GM11168 (cell line): ENCODE measurements at regions not wholly inside any gene's neighbourhood (a gene's known extent, or its start where the extent isn't known, plus 50 kb on each side); places are given as distances from the start of the nearest gene placed in this dataset.

ENCODE experiments used
- in situ Hi-C: fragments of 300-500 bp; cut with MboI; formaldehyde crosslinking; loops from one replicate; pipeline ENCODE4 v1.12.0; 2022; ENCODE audit warnings: low sequenced_read_pairs; ENCODE audit not compliant: unreplicated experiment

DNA sequence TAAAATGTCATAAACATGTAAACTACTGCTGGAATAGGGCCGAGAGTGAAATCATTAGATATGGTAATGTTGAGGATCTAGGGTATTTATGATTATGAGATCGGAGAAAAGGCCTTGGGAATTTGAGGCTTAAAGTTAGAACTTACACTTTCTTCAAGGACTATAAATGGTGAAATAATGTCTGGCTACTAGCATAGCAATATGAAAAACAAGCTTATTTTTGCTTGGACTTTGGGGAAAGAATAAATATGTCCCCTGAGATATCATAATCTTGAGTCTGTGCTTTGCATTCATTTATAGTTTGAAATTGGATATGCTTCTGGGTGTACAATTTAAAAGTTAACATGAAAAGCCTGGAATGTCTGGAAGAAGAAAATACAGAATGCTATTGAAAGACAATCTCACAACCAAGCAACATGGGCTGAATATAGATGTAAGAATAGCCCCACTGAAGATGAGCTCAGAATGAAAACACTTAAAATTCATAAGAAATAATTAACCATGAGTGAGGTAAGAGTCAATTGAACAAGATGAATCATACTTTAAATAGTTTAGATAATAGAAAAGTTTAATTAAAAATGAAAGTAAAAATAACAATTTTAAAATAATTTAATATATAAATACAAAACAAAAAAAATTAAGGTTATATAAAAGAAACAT is 1555.4 kb upstream of the MIR17HG start:
- in situ Hi-C loops = no loop called here

DNA sequence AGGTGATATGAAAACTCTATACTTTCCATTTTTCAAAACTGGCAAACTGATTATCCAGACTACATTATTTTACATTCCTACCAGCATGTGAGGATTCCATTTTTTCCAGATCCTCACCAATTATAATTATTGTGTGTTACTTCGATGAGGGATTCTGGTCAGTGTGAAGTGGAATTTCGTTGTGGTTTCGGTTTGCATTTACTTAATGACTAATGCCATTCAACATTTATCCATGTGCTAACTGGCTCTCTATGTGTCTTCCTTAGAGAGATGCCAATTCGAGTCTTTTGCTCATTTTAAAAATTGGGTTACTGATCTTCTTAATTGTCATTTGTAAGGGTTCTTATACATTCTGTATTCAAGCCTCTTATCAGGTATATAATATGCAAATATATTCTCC is 1551.3 kb upstream of the MIR17HG start:
- in situ Hi-C loops = no loop called here

DNA sequence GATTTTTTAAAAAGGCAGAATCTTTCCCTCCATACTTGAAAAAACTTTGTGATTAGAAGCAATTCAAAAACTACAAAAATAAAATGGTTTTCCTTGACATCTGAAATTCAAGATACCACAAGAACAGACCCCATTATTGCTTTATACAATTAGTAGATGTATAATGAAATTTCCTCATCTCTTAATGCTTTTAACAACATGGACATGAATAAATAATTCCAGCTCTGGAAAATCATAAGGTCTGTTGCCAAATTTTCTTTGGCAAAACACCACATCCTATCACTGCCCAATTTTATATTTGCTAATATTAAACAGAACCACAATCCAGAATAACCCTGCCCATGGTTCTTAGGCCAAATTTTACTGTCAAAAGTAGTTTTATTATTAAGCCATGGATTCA is 1543.6 kb upstream of the MIR17HG start:
- in situ Hi-C loops = no loop called here

DNA sequence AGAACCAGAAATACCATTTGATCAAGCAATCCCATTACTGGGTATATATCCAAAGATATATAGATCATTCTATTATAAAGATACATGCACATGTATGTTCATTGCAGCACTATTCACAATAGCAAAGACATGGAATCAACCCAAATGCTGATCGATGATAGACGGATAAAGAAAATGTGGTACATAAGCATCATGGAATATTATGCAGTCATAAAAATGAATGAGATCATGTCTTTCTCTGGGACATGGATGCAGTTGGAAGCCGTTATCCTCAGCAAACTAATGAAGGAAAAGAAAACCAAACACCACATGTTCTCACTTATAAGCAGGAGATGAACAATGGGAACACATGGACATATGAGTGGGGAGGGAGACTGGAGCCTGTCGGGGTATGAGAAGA is 1540.9 kb upstream of the MIR17HG start:
- in situ Hi-C loops = no loop called here

DNA sequence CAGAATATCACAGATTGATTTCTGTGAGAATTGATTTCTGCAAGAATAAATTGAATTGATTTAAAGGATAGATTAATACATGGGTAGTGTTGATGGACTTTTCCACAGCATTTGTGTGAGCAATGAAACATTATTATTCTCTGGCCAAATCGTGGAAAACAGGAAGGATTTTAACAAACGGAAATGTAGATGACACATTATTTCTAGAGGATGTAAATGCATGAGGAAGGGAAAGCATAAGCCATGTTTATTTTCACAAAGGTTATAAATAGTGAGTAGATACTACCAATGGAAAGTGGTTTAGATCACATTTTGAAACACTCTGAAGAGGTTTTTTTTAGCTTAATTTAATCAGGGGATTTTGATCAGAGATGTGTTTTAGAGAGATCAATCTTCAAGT is 1534.6 kb upstream of the MIR17HG start:
- in situ Hi-C loops = no loop called here

DNA sequence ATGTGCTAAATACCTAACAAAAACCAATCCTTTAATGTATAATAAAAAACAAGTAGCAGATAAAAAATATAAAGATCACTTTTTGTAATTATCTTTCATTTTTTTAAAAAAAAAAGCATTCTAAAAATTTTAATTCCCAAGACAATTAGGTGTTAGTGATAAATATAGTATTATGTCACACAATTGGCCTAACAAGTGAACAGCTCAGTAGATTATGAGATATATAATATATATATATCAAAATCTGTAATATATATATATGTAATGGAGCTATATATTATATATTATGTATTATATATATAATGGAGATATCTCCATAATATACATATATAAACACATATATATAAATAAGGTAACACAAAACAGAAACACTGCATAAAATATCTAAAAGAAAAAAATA is 1531.1 kb upstream of the MIR17HG start:
- in situ Hi-C loops = no loop called here

DNA sequence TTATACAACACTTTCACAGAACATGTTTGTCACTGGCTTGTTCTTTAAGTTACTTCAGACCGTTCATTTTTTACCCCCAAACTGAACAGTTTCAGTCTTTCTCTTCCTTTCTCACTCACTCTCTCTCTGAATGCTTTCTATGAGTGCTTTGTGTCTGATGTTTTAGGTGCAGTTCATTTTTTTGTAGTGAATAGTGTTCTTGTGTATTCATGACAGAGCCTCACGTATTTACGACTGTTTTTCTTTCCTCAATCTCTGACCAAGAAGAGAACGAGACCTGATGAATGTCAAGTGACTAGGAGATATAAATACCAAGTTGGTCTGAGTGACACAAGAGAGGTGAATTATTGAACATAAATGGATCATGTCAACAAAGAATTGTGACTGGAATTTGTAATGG is 1525.0 kb upstream of the MIR17HG start:
- in situ Hi-C loops = no loop called here

DNA sequence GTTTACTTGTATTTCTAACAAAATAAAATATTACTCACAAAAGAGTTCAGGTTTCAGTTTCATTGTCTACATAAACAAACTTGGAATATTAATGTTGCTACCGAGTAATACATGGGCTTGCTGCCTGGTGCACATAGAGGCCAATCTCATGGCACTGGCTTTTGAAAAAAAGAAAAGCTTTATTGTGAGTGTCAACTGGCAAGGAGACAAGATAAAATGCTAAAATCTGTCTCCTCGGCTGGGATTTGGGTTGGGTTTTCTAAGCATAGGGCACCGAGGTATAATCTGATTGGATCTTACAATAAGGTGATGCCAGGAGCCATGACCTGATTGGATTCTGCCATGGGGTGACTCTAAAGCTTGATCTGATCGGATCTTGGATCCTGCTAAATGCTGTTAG is 1519.9 kb upstream of the MIR17HG start:
- in situ Hi-C loops = no loop called here

DNA sequence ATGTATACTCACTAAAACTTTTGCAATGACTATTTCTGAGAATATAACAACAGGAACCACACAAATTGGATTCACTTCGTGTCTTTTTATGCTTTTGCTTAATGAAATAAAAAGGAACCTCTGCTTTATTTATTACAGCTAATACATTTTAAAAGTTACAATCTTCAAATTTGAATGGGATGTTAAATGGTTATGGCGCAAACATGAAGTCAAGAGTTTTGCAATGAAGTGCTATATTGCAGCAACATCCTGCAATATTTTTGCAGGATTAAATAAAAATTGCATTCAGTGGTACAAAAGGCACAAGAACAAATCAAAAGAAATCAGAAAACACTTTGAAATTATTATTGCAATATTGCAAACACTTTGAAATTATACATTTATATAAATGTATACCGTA is 1519.0 kb upstream of the MIR17HG start:
- in situ Hi-C loops = no loop called here

DNA sequence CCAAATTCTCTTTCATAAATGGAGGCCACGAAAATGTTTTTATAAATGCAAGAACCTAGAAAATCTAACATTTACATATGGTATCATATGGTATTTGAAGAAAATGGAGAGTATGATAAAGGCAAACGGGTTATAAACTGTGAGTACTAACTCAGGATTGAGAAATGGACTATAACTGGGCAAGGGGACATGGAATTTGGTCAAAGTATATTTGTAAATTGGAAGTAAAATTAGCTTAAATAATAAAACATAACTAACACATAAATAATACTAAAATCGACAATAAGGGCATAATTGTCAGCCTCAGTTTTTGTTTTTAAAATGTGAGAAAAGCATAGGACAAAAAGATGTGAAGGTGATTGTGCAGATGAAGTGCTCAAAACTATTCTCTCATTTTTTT is 1516.3 kb upstream of the MIR17HG start:
- in situ Hi-C loops = no loop called here

DNA sequence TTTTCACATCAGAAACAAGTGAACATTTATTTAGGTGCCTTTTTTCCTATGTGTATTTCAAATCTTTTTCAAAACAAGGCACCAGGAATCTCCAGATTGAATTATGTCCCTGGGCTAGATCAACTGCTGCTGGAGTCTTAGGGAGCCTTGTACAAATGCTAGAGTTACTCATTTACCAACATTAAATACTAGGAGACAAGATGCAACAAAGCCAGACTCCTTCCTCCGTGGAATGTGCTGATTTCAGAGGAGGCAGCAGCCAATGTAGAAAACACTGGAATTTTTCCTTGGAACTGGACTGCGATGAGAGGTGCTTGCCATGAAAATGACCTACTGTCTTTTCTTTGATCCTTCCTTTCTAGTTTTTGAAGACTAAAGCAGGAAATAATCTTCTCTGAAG is 1514.7 kb upstream of the MIR17HG start:
- in situ Hi-C loops = no loop called here

DNA sequence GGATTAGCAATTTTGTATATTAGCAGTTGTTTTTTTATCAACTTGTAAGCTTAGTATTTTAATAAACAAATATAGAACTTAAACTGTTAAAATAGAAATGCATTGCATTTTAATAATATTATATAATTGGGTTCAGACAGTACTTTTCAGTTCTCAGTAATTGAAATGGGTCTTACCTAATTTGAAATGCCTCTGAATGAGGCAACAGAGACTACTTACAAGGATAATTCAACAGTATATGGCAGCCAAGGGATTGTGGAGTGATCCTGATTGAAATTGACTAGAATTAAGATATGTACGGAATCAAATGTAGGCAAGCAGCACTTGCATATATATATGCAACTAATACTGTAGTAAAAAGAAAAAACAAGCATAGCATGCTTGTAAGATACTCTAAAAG is 1503.9 kb upstream of the MIR17HG start:
- in situ Hi-C loops = no loop called here

DNA sequence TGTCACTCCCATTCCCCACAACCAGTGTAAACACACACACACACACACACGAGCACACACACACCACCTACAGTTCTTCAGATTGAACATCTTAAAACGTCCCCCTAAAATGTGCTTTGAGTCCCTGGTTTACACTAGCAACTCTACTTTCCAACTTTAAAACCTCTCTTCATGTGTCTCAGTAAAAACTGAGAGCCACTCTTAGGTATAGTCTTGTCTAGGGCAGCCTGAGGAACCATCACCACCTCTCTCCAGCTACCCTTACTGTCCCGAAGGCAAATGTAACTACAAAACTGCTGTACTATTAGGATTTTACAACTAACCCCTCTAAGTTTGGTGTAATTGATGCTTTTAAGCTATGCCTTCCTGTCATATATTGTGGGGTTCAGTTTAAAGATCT is 1501.6 kb upstream of the MIR17HG start:
- in situ Hi-C loops = no loop called here

DNA sequence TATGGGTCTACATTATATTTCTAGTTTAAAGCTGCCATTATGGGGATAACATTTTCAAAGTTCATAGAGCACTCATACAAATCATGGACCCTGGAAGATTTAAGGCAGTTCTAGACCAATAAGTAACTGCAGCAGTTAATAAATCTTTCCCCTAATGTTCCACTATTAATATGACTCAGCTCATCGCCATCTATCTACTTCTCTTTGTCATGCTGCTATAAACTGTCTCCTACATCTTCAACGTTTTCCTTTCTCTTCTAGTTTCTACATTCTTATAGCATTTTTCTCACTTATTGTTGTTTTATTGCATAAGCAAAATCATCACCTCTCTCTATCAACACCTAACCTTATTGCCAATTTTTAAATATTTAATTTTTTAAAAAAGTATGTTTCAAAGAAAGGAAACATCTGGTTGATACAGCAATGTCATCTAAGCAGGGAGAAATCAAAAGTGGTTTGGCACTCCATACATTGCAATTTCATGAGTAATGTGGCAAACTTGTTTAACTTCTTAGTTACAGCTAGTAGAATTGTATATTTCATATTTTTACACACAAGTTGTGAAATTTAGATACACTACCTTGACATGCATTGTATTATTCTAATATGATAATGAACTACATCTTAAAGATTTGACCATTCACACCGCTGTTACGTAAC is 1500.4 kb upstream of the MIR17HG start:
- in situ Hi-C loops = no loop called here

DNA sequence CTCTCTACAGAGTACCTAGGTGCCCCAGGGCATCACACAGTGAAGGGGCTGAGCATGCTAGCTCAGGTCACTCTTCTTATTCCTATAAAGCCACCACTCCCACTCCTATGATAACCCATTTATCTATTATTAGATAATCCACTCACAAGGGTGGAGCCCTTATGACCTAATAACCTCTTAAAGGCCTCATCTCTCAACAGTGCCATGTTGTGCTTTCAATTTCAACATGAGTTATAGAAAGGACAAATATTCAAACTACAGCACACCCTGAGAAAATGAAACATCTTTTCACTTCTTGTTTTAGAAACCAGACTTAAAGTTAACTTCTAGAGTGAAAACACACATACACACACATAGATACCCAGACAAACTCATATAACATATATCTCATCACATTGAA is 1494.9 kb upstream of the MIR17HG start:
- in situ Hi-C loops = no loop called here

DNA sequence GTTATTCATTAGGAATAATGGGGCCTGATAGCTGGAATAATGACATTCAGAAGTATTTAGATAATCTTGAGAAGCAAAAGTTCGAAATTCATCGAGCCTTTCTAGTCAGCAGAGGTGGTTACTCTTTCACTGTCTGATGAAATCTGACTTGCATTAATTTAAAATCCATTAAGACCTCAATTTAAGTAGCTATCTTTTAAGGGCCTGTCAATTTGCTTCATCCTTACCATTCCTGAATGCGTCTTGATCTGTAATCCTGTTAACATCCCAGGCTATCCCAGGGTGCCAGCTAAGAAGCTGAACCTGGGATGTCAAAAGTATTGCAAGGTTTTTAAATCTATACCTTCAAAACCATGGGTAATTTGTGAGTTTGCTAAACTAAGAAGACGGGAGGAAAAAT is 1491.0 kb upstream of the MIR17HG start:
- in situ Hi-C loops = no loop called here

DNA sequence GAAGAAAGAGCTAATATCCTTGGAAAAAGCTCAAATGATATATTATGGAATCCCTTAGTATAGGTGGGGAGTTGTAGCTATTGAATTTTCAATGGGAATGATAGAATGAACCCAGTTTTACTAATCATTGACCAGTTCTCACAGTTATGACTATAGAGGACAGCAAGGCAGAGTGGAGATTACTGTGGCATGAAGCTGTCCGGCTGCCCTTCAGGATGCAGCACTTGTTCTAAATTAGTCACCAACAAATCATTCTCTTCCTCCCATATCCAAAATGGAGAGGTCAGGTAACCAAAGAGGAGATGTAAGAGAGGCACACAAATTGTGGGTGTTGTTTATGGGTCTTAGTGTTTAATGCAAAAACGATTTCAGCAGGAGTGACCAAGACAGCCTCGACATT is 1490.0 kb upstream of the MIR17HG start:
- in situ Hi-C loops = no loop called here

DNA sequence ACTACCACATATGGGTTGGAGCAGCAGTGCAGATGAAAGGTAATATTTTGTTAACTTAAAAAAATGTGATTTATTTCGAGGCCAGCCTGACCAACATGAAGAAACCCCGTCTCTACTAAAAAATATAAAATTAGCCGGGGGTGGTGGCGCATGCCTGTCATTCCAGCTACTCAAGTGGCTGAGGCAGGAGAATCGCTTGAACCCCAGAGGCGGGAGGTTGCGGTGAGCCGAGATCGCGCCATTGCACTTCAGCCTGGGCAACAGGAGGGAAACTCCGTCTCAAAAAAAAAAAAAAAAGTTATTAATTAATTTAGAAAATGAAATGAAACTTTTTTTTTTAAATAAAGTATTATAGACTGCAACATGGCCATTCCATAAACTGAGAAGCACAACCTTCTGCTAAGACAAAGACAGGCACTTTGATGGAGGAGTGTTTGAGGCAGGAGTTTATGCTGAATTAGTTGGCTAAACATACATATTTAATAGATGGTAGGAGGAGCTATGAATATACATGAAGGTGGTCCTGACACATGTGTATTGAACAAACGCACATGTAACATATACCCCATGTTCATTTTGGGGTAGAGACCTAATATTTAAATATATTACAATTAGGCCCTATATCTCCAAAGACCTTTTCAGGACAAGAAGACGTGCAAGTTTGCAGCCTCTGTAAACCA is 1485.3 kb upstream of the MIR17HG start:
- in situ Hi-C loops = no loop called here

DNA sequence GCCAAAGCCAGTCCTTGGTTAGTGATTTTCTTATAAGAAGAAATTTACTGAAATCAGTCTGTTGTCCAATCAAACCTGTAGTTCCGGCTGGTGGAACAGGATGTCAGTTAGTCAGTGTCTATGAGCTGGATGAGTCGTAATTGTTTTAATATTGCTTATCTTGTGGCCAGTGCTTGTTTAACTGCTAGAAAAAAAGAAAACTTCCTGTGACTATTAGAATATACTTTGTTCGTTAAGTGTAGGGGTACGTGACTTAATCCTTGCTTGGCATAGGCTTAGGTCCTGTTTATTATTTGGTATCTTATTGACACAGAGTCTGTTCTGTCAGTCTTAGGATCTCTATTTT is 1484.8 kb upstream of the MIR17HG start:
- in situ Hi-C loops = no loop called here

DNA sequence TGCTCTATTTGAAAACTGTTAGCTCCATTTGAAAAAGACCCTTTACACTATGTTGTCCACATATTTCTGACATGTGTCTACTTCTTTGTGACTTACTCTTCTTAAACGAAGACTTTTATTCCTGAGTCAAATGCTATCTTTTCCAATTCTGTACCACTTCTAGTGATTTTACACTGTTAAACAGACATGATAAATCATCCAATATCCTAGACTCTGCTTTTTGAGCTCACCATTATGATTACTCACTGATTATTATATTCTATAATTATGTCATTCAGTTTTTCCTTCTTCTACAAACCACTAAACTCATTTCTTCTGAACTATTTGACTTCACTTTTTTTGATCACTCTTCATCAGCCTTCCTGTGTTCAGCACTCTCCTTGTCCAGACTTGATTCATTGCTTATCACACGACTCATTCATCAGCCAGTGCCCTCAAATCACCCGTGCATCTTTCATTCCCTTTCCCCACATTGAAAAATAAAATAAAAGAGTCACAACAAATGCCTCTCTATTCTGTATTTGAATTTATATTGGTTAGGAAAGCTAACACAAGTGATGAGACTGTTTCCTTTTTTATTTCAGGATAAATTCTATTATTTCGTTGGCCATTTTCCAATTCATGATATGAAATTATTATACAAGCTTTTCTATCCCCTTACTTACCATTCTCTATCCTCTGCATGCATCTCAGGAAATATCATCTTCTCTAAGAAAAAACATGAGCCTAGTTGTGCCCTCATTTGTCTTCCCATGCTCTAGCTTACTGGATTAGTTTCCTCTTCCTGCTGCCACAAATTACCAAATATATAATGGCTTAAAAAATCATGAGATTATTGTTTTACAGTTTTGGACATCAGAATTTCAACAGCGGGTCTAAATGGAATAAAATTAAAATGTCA is 1482.1 kb upstream of the MIR17HG start:
- in situ Hi-C loops = no loop called here

DNA sequence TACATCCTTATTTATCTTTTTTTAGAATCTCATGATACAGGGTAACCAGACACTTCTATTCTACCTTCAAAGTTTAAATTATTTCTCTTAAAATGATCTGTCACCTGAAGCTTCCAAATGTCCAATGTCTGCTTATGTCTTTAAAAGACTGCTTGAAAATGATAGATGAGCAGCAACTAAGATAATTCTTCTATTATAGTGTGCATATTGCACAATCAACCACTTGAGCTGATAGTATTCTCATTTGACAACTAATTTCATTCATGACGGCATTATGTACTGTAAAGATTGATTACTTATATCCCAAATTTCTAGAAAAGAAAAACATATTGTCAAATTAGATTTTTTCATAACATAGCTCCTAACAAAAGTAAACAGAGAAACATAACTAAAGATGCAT is 1478.2 kb upstream of the MIR17HG start:
- in situ Hi-C loops = no loop called here
